Gastroesophageal sphincter (tissue), 4 donors: ENCODE measurements at regions not wholly inside any gene's neighbourhood (a gene's known extent, or its start where the extent isn't known, plus 50 kb on each side); places are given as distances from the start of the nearest gene placed in this dataset.

Source experiments
- ATAC-seq: fragments of 150-250 bp; one replicate; pipeline ENCODE4 v1.9.1; 2016; ENCODE audit warnings: mild to moderate bottlenecking, moderate library complexity
- H3K27ac ChIP-seq, 4 donors: fragments of 200-600 bp; sonication (generic) in 3 of 4; 1 replicate in 3 of 4; 2 replicates in 1 of 4; pipeline ENCODE4 v1.5.1; 2016 to 2019
- H3K27me3 ChIP-seq: fragments of 200-600 bp; sonication (generic); one replicate; pipeline ENCODE4 v1.5.1; 2019
- H3K36me3 ChIP-seq, 2 donors: fragments of 200-600 bp; sonication (generic); one replicate each; pipeline ENCODE4 v1.5.1; 2019; ENCODE audit warnings: control low read depth in 1 of 2
- H3K4me1 ChIP-seq, 3 donors: fragments of 200-600 bp; sonication (generic); 1 replicate in 2 of 3; 2 replicates in 1 of 3; pipeline ENCODE4 v1.5.1; 2016 to 2019; ENCODE audit warnings: control low read depth in 2 of 3
- H3K4me3 ChIP-seq, 2 donors: fragments of 200-600 bp; sonication (generic); one replicate each; pipeline ENCODE4 v1.5.1; 2019; ENCODE audit warnings: mild to moderate bottlenecking in 1 of 2, moderate library complexity in 1 of 2
- H3K9me3 ChIP-seq, 3 donors: fragments of 200-600 bp; sonication (generic); one replicate each; pipeline ENCODE4 v1.5.1; 2017 to 2019; ENCODE audit warnings: control low read depth in 2 of 3
- CTCF ChIP-seq, 4 experiments: fragments of 200-600 bp in 2 of 4; fragments of 450-650 bp in 2 of 4; sonication (generic) in 1 of 4; IDR thresholded peaks; one replicate each; pipeline ENCODE4 v1.5.1; 2017 to 2019; ENCODE audit warnings: antibody characterized with exemption in 4 of 4, mild to moderate bottlenecking in 2 of 4, moderate library complexity in 2 of 4
- EP300 ChIP-seq: sonication (generic); formaldehyde crosslinking; IDR thresholded peaks from one replicate; pipeline ENCODE4 v1.6.1; 2017; ENCODE audit warnings: antibody characterized with exemption, mild to moderate bottlenecking
- POLR2A ChIP-seq, 2 donors: fragments of 450-650 bp; IDR thresholded peaks; one replicate each; pipeline ENCODE4 v1.6.1; 2017; ENCODE audit warnings: antibody characterized with exemption in 2 of 2, mild to moderate bottlenecking in 2 of 2, moderate library complexity in 1 of 2
- POLR2AphosphoS5 ChIP-seq: sonication (generic); formaldehyde crosslinking; IDR thresholded peaks from one replicate; pipeline ENCODE4 v1.6.1; 2017; ENCODE audit warnings: antibody characterized with exemption
- WGBS, 2 donors: methylation state at CpG; one replicate each; pipeline ENCODE4 v1.1.5; 2018; ENCODE audit warnings: low coverage in 1 of 2; 5-methylcytosine and 5-hydroxymethylcytosine counted together

- Histone ChIP-seq H3K9me3 (peaks cover 0 to 13% (median 0%) of the 10 kb centered on the region in 3 donors), H3K36me3 (no peaks in the 10 kb centered on the region), H3K4me3 (no peak overlapping the region), H3K27ac (no peak overlapping the region), H3K27me3 (no peaks in the 10 kb centered on the region), H3K4me1 (peaks cover 0 to 48% (median 8%) of the 10 kb centered on the region in 3 donors)
- WGBS, 2 donors: 82 to 89% methylated on average over 5 to 14 of the region's 17 CpGs
- TF ChIP-seq CTCF (IDR thresholded peaks at IDR 0.05): no peak
- TF ChIP-seq POLR2AphosphoS5: no peak
- TF ChIP-seq POLR2A (IDR thresholded peaks at IDR 0.05): no peak
- TF ChIP-seq EP300: no peak
- no peak for ATAC-seq
Observed at GRCh38 chr16:85537795-85538401, 75.2 kb upstream of the GSE1 start.

GRCh38 chr16:85539084-85539483, 74.0 kb upstream of the GSE1 start:
- TF ChIP-seq CTCF (IDR thresholded peaks at IDR 0.05) (no peak), EP300 (no peak), POLR2AphosphoS5 (no peak), POLR2A (IDR thresholded peaks at IDR 0.05) (no peak)
- H3K27ac ChIP-seq: no peak overlapping the region
- no peak for ATAC-seq
- H3K9me3 ChIP-seq: peaks cover 0 to 13% (median 0%) of the 10 kb centered on the region in 3 donors
- no peaks in the 10 kb centered on the region for H3K36me3 ChIP-seq
- H3K4me3 ChIP-seq: no peak overlapping the region
- peaks cover 0 to 48% (median 8%) of the 10 kb centered on the region in 3 donors for H3K4me1 ChIP-seq
- no peaks in the 10 kb centered on the region for H3K27me3 ChIP-seq
- 93 to 100% methylated on average over 1 to 3 of the region's 7 CpGs for WGBS, 2 donors

- ATAC-seq: no peak
- Histone ChIP-seq H3K4me3 (no peak overlapping the region), H3K27me3 (no peaks in the 10 kb centered on the region), H3K9me3 (peaks cover 0 to 13% (median 0%) of the 10 kb centered on the region in 3 donors), H3K4me1 (peaks cover 0 to 48% (median 8%) of the 10 kb centered on the region in 3 donors), H3K36me3 (no peaks in the 10 kb centered on the region), H3K27ac (no peak overlapping the region)
- WGBS, 2 donors: 95 to 96% methylated on average over 9 to 11 of the region's 12 CpGs
- no peak for TF ChIP-seq POLR2A (IDR thresholded peaks at IDR 0.05)
- TF ChIP-seq EP300: no peak
- no peak for TF ChIP-seq POLR2AphosphoS5
- no peak for TF ChIP-seq CTCF (IDR thresholded peaks at IDR 0.05)
Observed at GRCh38 chr16:85539629-85540291, 73.4 kb upstream of the GSE1 start.

- 83% methylated on average over 1 of the region's 8 CpGs; no CpG with 5 or more reads in 1 of the 2 donors for WGBS, 2 donors
- H3K9me3 ChIP-seq: peaks cover 0 to 13% (median 0%) of the 10 kb centered on the region in 3 donors
- no peaks in the 10 kb centered on the region for H3K36me3 ChIP-seq
- H3K4me3 ChIP-seq: no peak overlapping the region
- peaks cover 0 to 35% (median 3%) of the 10 kb centered on the region in 3 donors for H3K4me1 ChIP-seq
- no peak overlapping the region for H3K27ac ChIP-seq
- TF ChIP-seq CTCF (IDR thresholded peaks at IDR 0.05) (no peak), POLR2A (IDR thresholded peaks at IDR 0.05) (no peak), POLR2AphosphoS5 (no peak), EP300 (no peak)
- ATAC-seq: no peak
- H3K27me3 ChIP-seq: no peaks in the 10 kb centered on the region
Observed at GRCh38 chr16:85541181-85541580, 71.9 kb upstream of the GSE1 start.

GRCh38 chr16:85541619-85541979, 71.5 kb upstream of the GSE1 start:
- Histone ChIP-seq H3K36me3 (no peaks in the 10 kb centered on the region), H3K4me1 (peaks cover 0 to 31% (median 0%) of the 10 kb centered on the region in 3 donors), H3K27me3 (no peaks in the 10 kb centered on the region), H3K9me3 (peaks cover 0 to 13% (median 0%) of the 10 kb centered on the region in 3 donors), H3K27ac (no peak overlapping the region), H3K4me3 (no peak overlapping the region)
- 80% methylated on average over 1 of the region's 7 CpGs; no CpG with 5 or more reads in 1 of the 2 donors for WGBS, 2 donors
- ATAC-seq: no peak
- TF ChIP-seq POLR2AphosphoS5 (no peak), CTCF (IDR thresholded peaks at IDR 0.05) (no peak), EP300 (no peak), POLR2A (IDR thresholded peaks at IDR 0.05) (no peak)
